Endodermal cell (in vitro differentiated cells): ENCODE measurements at regions not wholly inside any gene's neighbourhood (a gene's known extent, or its start where the extent isn't known, plus 50 kb on each side); places are given as distances from the start of the nearest gene placed in this dataset.

Source experiments
- DNase-seq: peaks from one replicate; pipeline ENCODE4 v3.0.0-alpha.2; 2017
- H3K27ac ChIP-seq: 2 replicates; pipeline ENCODE4 v1.5.1; 2013; ENCODE audit warnings: mild to moderate bottlenecking, low read depth, low read length, moderate library complexity
- H3K27me3 ChIP-seq: 2 replicates; pipeline ENCODE4 v1.6.1; 2013; ENCODE audit warnings: mild to moderate bottlenecking, low read length, moderate library complexity; ENCODE audit not compliant: insufficient read depth, control insufficient read depth, poor library complexity, severe bottlenecking
- H3K36me3 ChIP-seq: 2 replicates; pipeline ENCODE4 v1.7.0; 2013; ENCODE audit warnings: mild to moderate bottlenecking, low read length, moderate library complexity; ENCODE audit not compliant: control insufficient read depth, insufficient read depth
- H3K4me1 ChIP-seq: one replicate; pipeline ENCODE4 v1.7.0; 2013; ENCODE audit warnings: low read length; ENCODE audit not compliant: control insufficient read depth, insufficient read depth
- H3K4me3 ChIP-seq: 2 replicates; pipeline ENCODE4 v1.5.1; 2013; ENCODE audit warnings: mild to moderate bottlenecking, low read length, moderate library complexity
- H3K9ac ChIP-seq: 2 replicates; pipeline ENCODE4 v1.6.1; 2013; ENCODE audit warnings: mild to moderate bottlenecking, low read length, moderate library complexity; ENCODE audit not compliant: poor library complexity, severe bottlenecking; ENCODE audit errors: extremely low read depth
- H3K9me3 ChIP-seq: 2 replicates; pipeline ENCODE4 v1.6.1; 2013; ENCODE audit warnings: mild to moderate bottlenecking, low read length, moderate library complexity; ENCODE audit not compliant: control insufficient read depth
- H3K27ac Mint-ChIP-seq: 2 replicates; pipeline ENCODE4 v1.8.0; 2020; ENCODE audit warnings: mixed read lengths
- H3K27me3 Mint-ChIP-seq: 2 replicates; pipeline ENCODE4 v1.8.0; 2021; ENCODE audit warnings: mild to moderate bottlenecking, mixed read lengths; ENCODE audit not compliant: insufficient read depth
- H3K36me3 Mint-ChIP-seq: 2 replicates; pipeline ENCODE4 v1.8.0; 2020; ENCODE audit warnings: low read depth, mixed read lengths
- H3K4me1 Mint-ChIP-seq: 2 replicates; pipeline ENCODE4 v1.8.0; 2020; ENCODE audit warnings: mixed read lengths
- H3K4me3 Mint-ChIP-seq: 2 replicates; pipeline ENCODE4 v1.8.0; 2020; ENCODE audit warnings: mild to moderate bottlenecking, moderate library complexity, mixed read lengths
- H3K9me3 Mint-ChIP-seq: 2 replicates; pipeline ENCODE4 v1.8.0; 2020; ENCODE audit warnings: mild to moderate bottlenecking, mixed read lengths
- CTCF ChIP-seq: fragments of 200-600 bp; sonication (generic); conservative IDR thresholded peaks from 2 replicates; pipeline ENCODE4 v1.5.0; 2021; ENCODE audit warnings: antibody characterized with exemption, mild to moderate bottlenecking
- WGBS, 2 experiments: methylation state at CpG; one replicate each; pipeline versions ENCODE4 v1.1.5 to v1.1.7; 2013; ENCODE audit warnings: missing lambda C conversion rate in 2 of 2, mixed read lengths in 1 of 2; ENCODE audit not compliant: insufficient coverage in 1 of 2, insufficient read length in 1 of 2; 5-methylcytosine and 5-hydroxymethylcytosine counted together

GRCh38 chr13:31925079-31925478, 106.5 kb upstream of the FRY start:
- Histone ChIP-seq H3K27ac (no peak overlapping the region), H3K9ac (no peak overlapping the region), H3K27me3 (no peaks in the 10 kb centered on the region), H3K36me3 (no peaks in the 10 kb centered on the region), H3K4me1 (peaks cover 8% of the 10 kb centered on the region), H3K9me3 (no peaks in the 10 kb centered on the region), H3K4me3 (no peak overlapping the region)
- no peak overlapping the region for H3K27ac Mint-ChIP-seq
- DNase-seq: no peak
- no peaks in the 10 kb centered on the region for H3K9me3 Mint-ChIP-seq
- peaks cover 24% of the 10 kb centered on the region for H3K4me1 Mint-ChIP-seq
- no peak for TF ChIP-seq CTCF
- H3K36me3 Mint-ChIP-seq: no peaks in the 10 kb centered on the region
- whole genome bisulfite sequencing, 2 experiments: 88 to 100% methylated on average over 2 of the region's 2 CpGs
- H3K27me3 Mint-ChIP-seq: no peaks in the 10 kb centered on the region
- no peak overlapping the region for H3K4me3 Mint-ChIP-seq

DNA sequence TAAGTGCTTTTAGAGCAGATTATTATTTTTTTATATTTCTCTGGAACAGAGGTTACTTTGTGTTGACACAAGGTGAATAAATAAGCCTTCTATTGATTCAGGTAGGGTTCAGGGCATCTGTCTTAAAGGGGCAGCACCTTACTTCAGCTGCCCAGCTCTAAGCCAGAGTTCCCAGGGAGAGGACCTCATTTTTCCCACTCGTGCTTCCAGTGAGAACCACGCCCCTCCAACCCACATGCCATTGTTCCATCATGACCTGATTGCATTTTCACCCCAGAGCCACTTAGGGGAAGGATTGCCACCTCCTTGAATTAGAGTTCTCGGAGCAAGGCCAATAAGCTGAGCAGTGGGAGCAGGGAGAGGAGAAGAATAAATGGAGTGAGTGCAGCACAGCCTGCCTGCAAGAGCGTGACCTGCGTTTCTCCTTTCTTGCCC, 104.3 kb upstream of the FRY start:
- peaks cover 24% of the 10 kb centered on the region for H3K4me1 Mint-ChIP-seq
- 68 to 100% methylated on average over 1 to 5 of the region's 5 CpGs for WGBS, 2 experiments
- no peak overlapping the region for H3K27ac ChIP-seq

GRCh38 chr13:31929031-31929770, 102.4 kb upstream of the FRY start:
- Mint-ChIP-seq H3K4me3 (no peak overlapping the region), H3K36me3 (no peaks in the 10 kb centered on the region), H3K27ac (no peak overlapping the region), H3K9me3 (no peaks in the 10 kb centered on the region), H3K27me3 (no peaks in the 10 kb centered on the region), H3K4me1 (peaks cover 12% of the 10 kb centered on the region)
- Histone ChIP-seq H3K9ac (no peak overlapping the region), H3K4me3 (no peak overlapping the region), H3K27me3 (no peaks in the 10 kb centered on the region), H3K4me1 (peaks cover 8% of the 10 kb centered on the region), H3K9me3 (no peaks in the 10 kb centered on the region), H3K27ac (no peak overlapping the region), H3K36me3 (no peaks in the 10 kb centered on the region)
- WGBS, 2 experiments: 83 to 90% methylated on average over 1 to 2 of the region's 3 CpGs
- no peak for TF ChIP-seq CTCF
- no peak for DNase-seq

More for the DNA sequence above, 104.3 kb upstream of the FRY start:
- Mint-ChIP-seq H3K36me3 (no peaks in the 10 kb centered on the region), H3K27ac (peak overlapping the region; percentile 45), H3K4me3 (no peak overlapping the region), H3K27me3 (no peaks in the 10 kb centered on the region), H3K9me3 (no peaks in the 10 kb centered on the region)
- Histone ChIP-seq H3K9ac (no peak overlapping the region), H3K36me3 (no peaks in the 10 kb centered on the region), H3K27me3 (no peaks in the 10 kb centered on the region), H3K4me1 (peaks cover 8% of the 10 kb centered on the region), H3K9me3 (no peaks in the 10 kb centered on the region), H3K4me3 (no peak overlapping the region)
- peak; percentile 50 for DNase-seq
- TF ChIP-seq CTCF: no peak
